Astrocyte (in vitro differentiated cells and primary cell): ENCODE measurements at regions not wholly inside any gene's neighbourhood (a gene's known extent, or its start where the extent isn't known, plus 50 kb on each side); places are given as distances from the start of the nearest gene placed in this dataset.

Experiments
- DNase-seq: peaks from one replicate; pipeline ENCODE4 v3.0.0-alpha.2; 2010; ENCODE audit warnings: low read depth
- FAIRE-seq: peaks from 2 replicates; lab custom pipeline; 2011; peaks lifted over from hg19 to GRCh38; lab: Jason Lieb, UNC
- H2AFZ ChIP-seq: 2 replicates; pipeline ENCODE4 v1.6.0; 2012; ENCODE audit warnings: low read depth, low read length, inconsistent platforms
- H3K27ac ChIP-seq: 2 replicates; pipeline ENCODE4 v1.5.1; 2011; ENCODE audit warnings: low read depth, low read length, inconsistent platforms
- H3K27me3 ChIP-seq: 2 replicates; pipeline ENCODE4 v1.6.0; 2011; ENCODE audit warnings: low read length, inconsistent platforms; ENCODE audit not compliant: insufficient read depth
- H3K36me3 ChIP-seq: 2 replicates; pipeline ENCODE4 v1.5.1; 2011; ENCODE audit warnings: low read length, inconsistent platforms; ENCODE audit not compliant: insufficient read depth
- H3K4me1 ChIP-seq: 2 replicates; pipeline ENCODE4 v1.5.1; 2011; ENCODE audit warnings: low read length, inconsistent platforms; ENCODE audit not compliant: insufficient read depth
- H3K4me2 ChIP-seq: 2 replicates; pipeline ENCODE4 v1.6.0; 2012; ENCODE audit warnings: low read length, inconsistent platforms
- H3K4me3 ChIP-seq: 2 replicates; pipeline ENCODE4 v1.5.1; 2011; ENCODE audit warnings: low read depth, mild to moderate bottlenecking, low read length, inconsistent platforms; ENCODE audit not compliant: insufficient read depth
- H3K79me2 ChIP-seq: 2 replicates; pipeline ENCODE4 v1.6.0; 2012; ENCODE audit warnings: mild to moderate bottlenecking, low read length, inconsistent platforms; ENCODE audit not compliant: insufficient read depth
- H3K9ac ChIP-seq: 2 replicates; pipeline ENCODE4 v1.6.0; 2012; ENCODE audit warnings: mild to moderate bottlenecking, low read length, inconsistent platforms
- H3K9me3 ChIP-seq: 2 replicates; pipeline ENCODE4 v1.5.1; 2012; ENCODE audit warnings: low read depth, mild to moderate bottlenecking, low read length, inconsistent platforms; ENCODE audit not compliant: insufficient read depth
- H4K20me1 ChIP-seq: 2 replicates; pipeline ENCODE4 v1.6.0; 2012; ENCODE audit warnings: low read length, inconsistent platforms; ENCODE audit not compliant: insufficient read depth
- H3K27ac Mint-ChIP-seq: one replicate; pipeline ENCODE4 v1.8.0; 2021; ENCODE audit warnings: mild to moderate bottlenecking, mixed read lengths; ENCODE audit not compliant: unreplicated experiment
- H3K27me3 Mint-ChIP-seq: one replicate; pipeline ENCODE4 v1.8.0; 2021; ENCODE audit warnings: low read depth, mixed read lengths; ENCODE audit not compliant: unreplicated experiment
- H3K36me3 Mint-ChIP-seq: one replicate; pipeline ENCODE4 v1.8.0; 2021; ENCODE audit warnings: low read depth, mixed read lengths; ENCODE audit not compliant: unreplicated experiment
- H3K4me1 Mint-ChIP-seq: one replicate; pipeline ENCODE4 v1.8.0; 2021; ENCODE audit warnings: low read depth, mixed read lengths; ENCODE audit not compliant: unreplicated experiment
- H3K4me3 Mint-ChIP-seq: one replicate; pipeline ENCODE4 v1.8.0; 2021; ENCODE audit warnings: mild to moderate bottlenecking, moderate library complexity, mixed read lengths; ENCODE audit not compliant: unreplicated experiment
- H3K9me3 Mint-ChIP-seq: one replicate; pipeline ENCODE4 v1.8.0; 2021; ENCODE audit warnings: mild to moderate bottlenecking, mixed read lengths; ENCODE audit not compliant: unreplicated experiment
- EZH2 ChIP-seq: IDR thresholded peaks from 2 replicates; pipeline ENCODE4 v1.6.1; 2012; ENCODE audit warnings: mild to moderate bottlenecking, low read length, inconsistent platforms; ENCODE audit not compliant: insufficient read depth
- TF ChIP-seq, protein P1 (sequence below): IDR thresholded peaks from 2 replicates; pipeline ENCODE4 v1.5.1; 2011; ENCODE audit warnings: low read depth, mild to moderate bottlenecking, inconsistent platforms, low read length, moderate library complexity; ENCODE audit not compliant: insufficient read depth

DNA sequence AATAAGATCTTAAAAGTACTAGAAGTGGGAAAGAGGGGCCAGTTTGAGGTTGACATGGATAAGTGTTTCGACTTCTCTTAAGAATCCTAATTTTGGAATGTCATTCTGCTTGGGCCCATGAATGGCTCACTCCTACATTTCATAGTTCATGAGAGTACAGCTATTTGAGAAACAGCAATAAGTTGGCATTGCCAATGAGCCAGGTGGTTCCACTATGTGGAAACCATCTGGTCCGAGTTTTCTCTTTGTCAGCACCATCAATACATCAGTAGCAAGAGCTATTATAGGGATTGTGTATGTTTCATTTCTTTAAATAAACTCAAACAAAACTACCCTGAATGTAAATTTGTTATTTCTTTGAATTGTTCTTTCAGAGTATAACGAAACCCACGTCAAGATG, 78.1 kb upstream of the NEBL start:
- Mint-ChIP-seq H3K9me3 (no peaks in the 10 kb centered on the region), H3K4me3 (no peak overlapping the region), H3K36me3 (no peaks in the 10 kb centered on the region), H3K4me1 (no peaks in the 10 kb centered on the region), H3K27me3 (no peaks in the 10 kb centered on the region), H3K27ac (no peak overlapping the region)
- H3K36me3 ChIP-seq = no peaks in the 10 kb centered on the region
- H3K4me2 ChIP-seq = no peak overlapping the region
- no peak overlapping the region for H2AFZ ChIP-seq
- TF ChIP-seq EZH2 = no peak
- TF ChIP-seq, protein P1, sequence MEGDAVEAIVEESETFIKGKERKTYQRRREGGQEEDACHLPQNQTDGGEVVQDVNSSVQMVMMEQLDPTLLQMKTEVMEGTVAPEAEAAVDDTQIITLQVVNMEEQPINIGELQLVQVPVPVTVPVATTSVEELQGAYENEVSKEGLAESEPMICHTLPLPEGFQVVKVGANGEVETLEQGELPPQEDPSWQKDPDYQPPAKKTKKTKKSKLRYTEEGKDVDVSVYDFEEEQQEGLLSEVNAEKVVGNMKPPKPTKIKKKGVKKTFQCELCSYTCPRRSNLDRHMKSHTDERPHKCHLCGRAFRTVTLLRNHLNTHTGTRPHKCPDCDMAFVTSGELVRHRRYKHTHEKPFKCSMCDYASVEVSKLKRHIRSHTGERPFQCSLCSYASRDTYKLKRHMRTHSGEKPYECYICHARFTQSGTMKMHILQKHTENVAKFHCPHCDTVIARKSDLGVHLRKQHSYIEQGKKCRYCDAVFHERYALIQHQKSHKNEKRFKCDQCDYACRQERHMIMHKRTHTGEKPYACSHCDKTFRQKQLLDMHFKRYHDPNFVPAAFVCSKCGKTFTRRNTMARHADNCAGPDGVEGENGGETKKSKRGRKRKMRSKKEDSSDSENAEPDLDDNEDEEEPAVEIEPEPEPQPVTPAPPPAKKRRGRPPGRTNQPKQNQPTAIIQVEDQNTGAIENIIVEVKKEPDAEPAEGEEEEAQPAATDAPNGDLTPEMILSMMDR = no peak
- no peaks in the 10 kb centered on the region for H3K79me2 ChIP-seq
- no peak for FAIRE-seq
- H4K20me1 ChIP-seq = no peaks in the 10 kb centered on the region
- H3K9me3 ChIP-seq = no peaks in the 10 kb centered on the region
- H3K27ac ChIP-seq = no peak overlapping the region
- no peaks in the 10 kb centered on the region for H3K27me3 ChIP-seq
- H3K4me3 ChIP-seq = no peak overlapping the region
- H3K9ac ChIP-seq = no peak overlapping the region
- no peak for DNase-seq
- H3K4me1 ChIP-seq = no peaks in the 10 kb centered on the region

DNA sequence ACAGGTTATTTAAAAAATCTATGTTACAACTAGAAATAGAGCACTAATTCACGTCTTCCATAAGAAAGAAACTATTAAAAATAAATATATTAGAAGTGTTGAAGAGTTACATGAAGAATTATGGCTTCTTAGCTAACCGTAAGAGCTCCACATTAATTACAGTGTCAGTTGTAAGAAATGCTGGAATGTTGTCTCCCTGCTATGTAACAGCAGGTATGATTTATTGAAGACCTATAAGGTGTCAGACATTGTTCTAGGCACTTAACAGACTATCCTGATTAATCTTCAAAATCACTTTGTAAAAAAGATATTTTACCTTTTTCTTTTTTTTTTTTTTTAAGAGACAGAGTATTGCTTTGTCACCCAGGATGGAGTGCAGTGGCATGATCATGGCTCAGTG, 75.8 kb upstream of the NEBL start:
- Mint-ChIP-seq H3K4me3 (no peak overlapping the region), H3K36me3 (no peaks in the 10 kb centered on the region), H3K4me1 (no peaks in the 10 kb centered on the region), H3K27ac (no peak overlapping the region), H3K27me3 (no peaks in the 10 kb centered on the region), H3K9me3 (no peaks in the 10 kb centered on the region)
- no peak overlapping the region for H3K27ac ChIP-seq
- TF ChIP-seq, protein P1 = no peak
- TF ChIP-seq EZH2 = no peak
- H2AFZ ChIP-seq = no peak overlapping the region
- no peak overlapping the region for H3K4me2 ChIP-seq
- no peaks in the 10 kb centered on the region for H3K27me3 ChIP-seq
- FAIRE-seq (no peak), DNase-seq (no peak)
- H3K4me3 ChIP-seq = no peak overlapping the region
- no peaks in the 10 kb centered on the region for H4K20me1 ChIP-seq
- no peak overlapping the region for H3K9ac ChIP-seq
- no peaks in the 10 kb centered on the region for H3K9me3 ChIP-seq
- H3K4me1 ChIP-seq = no peaks in the 10 kb centered on the region
- no peaks in the 10 kb centered on the region for H3K36me3 ChIP-seq
- H3K79me2 ChIP-seq = no peaks in the 10 kb centered on the region

DNA sequence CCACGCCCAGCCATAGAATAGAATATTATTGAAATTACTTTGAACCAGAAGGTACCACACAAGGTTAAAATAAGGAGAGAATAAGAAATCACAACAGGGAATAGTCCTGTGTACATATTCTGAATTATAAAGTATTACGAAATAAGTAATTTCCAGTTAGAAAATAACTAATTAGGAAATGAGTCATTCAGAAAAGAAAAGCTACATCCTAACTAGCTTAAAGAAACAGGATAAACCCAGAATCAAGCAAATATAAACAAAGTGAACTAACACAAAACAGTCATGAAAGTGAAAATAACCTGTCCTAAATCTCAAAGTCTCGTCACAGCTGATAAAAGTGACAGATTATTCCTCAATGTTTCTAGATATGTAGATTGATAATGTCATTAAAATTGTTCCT, 74.8 kb upstream of the NEBL start:
- Histone ChIP-seq H3K4me1 (no peaks in the 10 kb centered on the region), H3K9me3 (no peaks in the 10 kb centered on the region), H3K27me3 (no peaks in the 10 kb centered on the region), H3K27ac (no peak overlapping the region), H3K4me3 (no peak overlapping the region), H3K79me2 (no peaks in the 10 kb centered on the region), H3K9ac (no peak overlapping the region), H3K4me2 (no peak overlapping the region), H4K20me1 (no peaks in the 10 kb centered on the region), H3K36me3 (no peaks in the 10 kb centered on the region), H2AFZ (no peak overlapping the region)
- H3K27ac Mint-ChIP-seq = no peak overlapping the region
- DNase-seq (no peak), FAIRE-seq (no peak)
- no peak overlapping the region for H3K4me3 Mint-ChIP-seq
- no peaks in the 10 kb centered on the region for H3K4me1 Mint-ChIP-seq
- H3K36me3 Mint-ChIP-seq = no peaks in the 10 kb centered on the region
- H3K27me3 Mint-ChIP-seq = no peaks in the 10 kb centered on the region
- H3K9me3 Mint-ChIP-seq = no peaks in the 10 kb centered on the region
- TF ChIP-seq, protein P1 = no peak
- TF ChIP-seq EZH2 = no peak
